HG02938 (cell line): ENCODE measurements at regions not wholly inside any gene's neighbourhood (a gene's known extent, or its start where the extent isn't known, plus 50 kb on each side); places are given as distances from the start of the nearest gene placed in this dataset.
"Not testable (repeated sequence)": the region's sequence is repeated elsewhere in the genome, so short reads cannot be mapped to it uniquely, and the experiment has no call there.

Experiments used
- ATAC-seq: cut with Tn5 transposase; IDR thresholded peaks from one replicate; pipeline ENCODE4 v1.9.1; 2021; ENCODE audit warnings: mild to moderate bottlenecking, moderate library complexity; ENCODE audit not compliant: unreplicated experiment

- ATAC-seq, result no peak
These were observed 1030.3 kb downstream of the TDRD15 start for GRCh38 chr2:22153931-22154613.

GRCh38 chr2:22156661-22157060 lies 1032.9 kb downstream of the TDRD15 start:
- not testable (repeated sequence) for ATAC-seq

- no peak for ATAC-seq
These were observed 1043.5 kb downstream of the TDRD15 start for GRCh38 chr2:22167256-22167655.

- no peak for ATAC-seq
These were observed 1051.2 kb downstream of the TDRD15 start for GRCh38 chr2:22175003-22175402.

GRCh38 chr2:22185251-22185650 lies 1061.5 kb downstream of the TDRD15 start:
- no peak for ATAC-seq

GRCh38 chr2:22186261-22186828 lies 1062.6 kb downstream of the TDRD15 start:
- ATAC-seq, result not testable (repeated sequence)

GRCh38 chr2:22189893-22190480 lies 1066.2 kb downstream of the TDRD15 start:
- no peak for ATAC-seq

GRCh38 chr2:22194218-22194617 lies 1070.5 kb downstream of the TDRD15 start:
- no peak for ATAC-seq

GRCh38 chr2:22196806-22197205 lies 1073.0 kb downstream of the TDRD15 start:
- ATAC-seq, result no peak

- ATAC-seq, result no peak
These were observed 1074.9 kb downstream of the TDRD15 start for GRCh38 chr2:22198381-22199283.

- ATAC-seq, result no peak
These were observed 1076.2 kb downstream of the TDRD15 start for GRCh38 chr2:22199994-22200393.

- ATAC-seq, result no peak
These were observed 1085.8 kb downstream of the TDRD15 start for GRCh38 chr2:22209545-22209944.

GRCh38 chr2:22213237-22213636 lies 1089.5 kb downstream of the TDRD15 start:
- ATAC-seq, result no peak

GRCh38 chr2:22215517-22215916 lies 1091.7 kb downstream of the TDRD15 start:
- no peak for ATAC-seq

- ATAC-seq, result no peak
These were observed 1094.1 kb downstream of the TDRD15 start for GRCh38 chr2:22217881-22218280.

GRCh38 chr2:22221006-22221405 lies 1097.2 kb downstream of the TDRD15 start:
- no peak for ATAC-seq

- ATAC-seq, result no peak
These were observed 1115.2 kb downstream of the TDRD15 start for GRCh38 chr2:22238967-22239366.

GRCh38 chr2:22247466-22247865 lies 1123.7 kb downstream of the TDRD15 start:
- ATAC-seq, result no peak

- ATAC-seq, result no peak
These were observed 1125.1 kb downstream of the TDRD15 start for GRCh38 chr2:22248851-22249250.

- no peak for ATAC-seq
These were observed 1129.4 kb downstream of the TDRD15 start for GRCh38 chr2:22253171-22253570.

- no peak for ATAC-seq
These were observed 1123.8 kb upstream of the KLHL29 start for GRCh38 chr2:22261165-22261564.
